A549 (cell line): ENCODE measurements at regions not wholly inside any gene's neighbourhood (a gene's known extent, or its start where the extent isn't known, plus 50 kb on each side); places are given as distances from the start of the nearest gene placed in this dataset.

ENCODE experiments used
- ATAC-seq, 2 experiments: fragments of 200-7000 bp in 1 of 2; fragments of >200 bp in 1 of 2; cut with Nextera tagmentation in 1 of 2; cut with Tn5 transposase in 1 of 2; 3 replicates each; pipeline versions ENCODE4 v1.8.0 to v1.9.1; 2018 to 2020; ENCODE audit warnings: mild to moderate bottlenecking in 1 of 2, moderate library complexity in 1 of 2
- CTCF ChIA-PET: fragments of 300-600 bp; sonication (Branson Sonifier 250); formaldehyde crosslinking; extraction: SDS; loops from one replicate; lab custom pipeline; 2021; ENCODE audit warnings: antibody characterized with exemption, inconsistent platforms; lab: Yijun Ruan, JAX
- POLR2A ChIA-PET: fragments of 350-600 bp; formaldehyde crosslinking; extraction: SDS; loops from one replicate; lab custom pipeline; 2021; ENCODE audit warnings: antibody characterized with exemption, inconsistent platforms; lab: Yijun Ruan, JAX
- DNase-seq, 2 experiments: peaks; one replicate each; pipeline versions ENCODE4 v3.0.0 to v3.0.0-alpha.2; 2011 to 2016; ENCODE audit warnings: low read depth in 1 of 2, low spot score in 1 of 2
- FAIRE-seq: peaks from 2 replicates; lab custom pipeline; 2011; peaks lifted over from hg19 to GRCh38; lab: Jason Lieb, UNC
- H3K27ac ChIP-seq, 2 experiments: fragments of >200 bp; sonication (Bioruptor Twin); formaldehyde crosslinking; 3 replicates each; pipeline ENCODE4 v1.5.1; 2016 to 2017
- H3K4me1 ChIP-seq: fragments of >200 bp; sonication (Bioruptor Twin); formaldehyde crosslinking; 3 replicates; pipeline ENCODE4 v1.6.1; 2016
- H3K4me2 ChIP-seq: fragments of >200 bp; sonication (Bioruptor Twin); formaldehyde crosslinking; 3 replicates; pipeline ENCODE4 v1.6.1; 2016
- H3K4me3 ChIP-seq: fragments of >200 bp; sonication (Bioruptor Twin); formaldehyde crosslinking; 3 replicates; pipeline ENCODE4 v1.5.1; 2016
- H3K9me3 ChIP-seq: fragments of >200 bp; sonication (Bioruptor Twin); formaldehyde crosslinking; 3 replicates; pipeline ENCODE4 v1.6.1; 2016
- ATOH8 ChIP-seq: fragments of 250-450 bp; sonication (Bioruptor Pico); IDR thresholded peaks from 2 replicates; pipeline ENCODE4 v1.5.0; 2020; ENCODE audit warnings: low read depth, mild to moderate bottlenecking, moderate library complexity
- BHLHE40 ChIP-seq: IDR thresholded peaks from 2 replicates; pipeline ENCODE4 v1.6.1; 2012; ENCODE audit warnings: low read depth, low read length, inconsistent platforms
- CHD4 ChIP-seq: fragments of 200-600 bp; sonication (generic); IDR thresholded peaks from 2 replicates; pipeline ENCODE4 v1.6.1; 2016; ENCODE audit warnings: antibody characterized with exemption, mild to moderate bottlenecking, borderline replicate concordance
- EHMT2 ChIP-seq: fragments of 200-600 bp; sonication (generic); IDR thresholded peaks from 2 replicates; pipeline ENCODE4 v1.6.1; 2016; ENCODE audit warnings: antibody characterized with exemption, low read depth, mild to moderate bottlenecking, moderate library complexity
- EP300 ChIP-seq, 2 experiments: fragments of >200 bp; sonication (Bioruptor Twin); formaldehyde crosslinking; IDR thresholded peaks; 2 replicates in 1 of 2; 3 replicates in 1 of 2; pipeline ENCODE4 v1.6.1; 2016 to 2017
- FOSB ChIP-seq: fragments of 250-450 bp; sonication (Bioruptor Pico); IDR thresholded peaks from 2 replicates; pipeline ENCODE4 v1.5.0; 2020; ENCODE audit warnings: mild to moderate bottlenecking, moderate library complexity
- HES2 ChIP-seq: fragments of >200 bp; sonication (Bioruptor Twin); formaldehyde crosslinking; IDR thresholded peaks from 2 replicates; pipeline ENCODE4 v1.6.1; 2016
- HOXB13 ChIP-seq: fragments of 250-450 bp; sonication (Bioruptor Pico); IDR thresholded peaks from 2 replicates; pipeline ENCODE4 v1.5.0; 2020; ENCODE audit warnings: low read depth, mild to moderate bottlenecking, moderate library complexity
- JUN ChIP-seq, 2 experiments: fragments of >200 bp; sonication (Bioruptor Twin); formaldehyde crosslinking; IDR thresholded peaks; 2 replicates in 1 of 2; 3 replicates in 1 of 2; pipeline ENCODE4 v1.6.1; 2016 to 2017
- JUNB ChIP-seq: fragments of >200 bp; sonication (Bioruptor Twin); formaldehyde crosslinking; IDR thresholded peaks from 2 replicates; pipeline ENCODE4 v1.6.1; 2016
- KDM1A ChIP-seq: fragments of 200-600 bp; sonication (generic); IDR thresholded peaks from 2 replicates; pipeline ENCODE4 v1.6.1; 2016; ENCODE audit warnings: low read depth, mild to moderate bottlenecking
- KDM5A ChIP-seq: fragments of 200-600 bp; sonication (generic); IDR thresholded peaks from 2 replicates; pipeline ENCODE4 v1.6.1; 2016; ENCODE audit warnings: antibody characterized with exemption, mild to moderate bottlenecking
- MAZ ChIP-seq: fragments of 150-350 bp; IDR thresholded peaks from 2 replicates; pipeline ENCODE4 v1.6.1; 2014; ENCODE audit warnings: antibody characterized with exemption, low read depth, low read length, borderline replicate concordance
- MYC ChIP-seq: IDR thresholded peaks from 2 replicates; pipeline ENCODE4 v1.6.1; 2012; ENCODE audit warnings: mild to moderate bottlenecking, inconsistent platforms, low read length, improper control_type of control experiment, borderline replicate concordance
- NFE2L2 ChIP-seq: fragments of 150-350 bp; conservative IDR thresholded peaks from 2 replicates; pipeline ENCODE4 v1.6.1; 2014; ENCODE audit warnings: low read length
- POLR2A ChIP-seq: IDR thresholded peaks from 2 replicates; pipeline ENCODE4 v1.6.1; 2012; ENCODE audit warnings: mild to moderate bottlenecking, low read length
- POLR2AphosphoS2 ChIP-seq: conservative IDR thresholded peaks from 2 replicates; pipeline ENCODE4 v1.6.1; 2012; ENCODE audit warnings: low read length, improper control_type of control experiment, inconsistent platforms
- RAD21 ChIP-seq, 2 experiments: fragments of >200 bp in 1 of 2; sonication (Bioruptor Twin) in 1 of 2; formaldehyde crosslinking in 1 of 2; IDR thresholded peaks in 1 of 2; conservative IDR thresholded peaks in 1 of 2; 2 replicates in 1 of 2; 3 replicates in 1 of 2; pipeline ENCODE4 v1.6.1; 2012 to 2018; ENCODE audit warnings: inconsistent platforms in 1 of 2
- RCOR1 ChIP-seq: fragments of 150-350 bp; IDR thresholded peaks from 2 replicates; pipeline ENCODE4 v1.6.1; 2014; ENCODE audit warnings: antibody characterized with exemption, low read length, low read depth
- RNF2 ChIP-seq: fragments of 200-600 bp; sonication (generic); IDR thresholded peaks from 2 replicates; pipeline ENCODE4 v1.6.1; 2016; ENCODE audit warnings: low read depth, mild to moderate bottlenecking, antibody characterized with exemption, moderate library complexity, borderline replicate concordance
- TFCP2L1 ChIP-seq: fragments of 250-450 bp; sonication (Bioruptor Pico); IDR thresholded peaks from 2 replicates; pipeline ENCODE4 v1.5.0; 2021; ENCODE audit warnings: mild to moderate bottlenecking
- WGBS: methylation state at CpG from one replicate; pipeline ENCODE4 v1.1.6; 2017; ENCODE audit errors: missing lambda C conversion rate; 5-methylcytosine and 5-hydroxymethylcytosine counted together
- TF ChIP-seq, protein P1 (sequence below): IDR thresholded peaks from 2 replicates; pipeline ENCODE4 v1.6.1; 2012
- TF ChIP-seq, protein P2 (sequence below): fragments of 150-350 bp; IDR thresholded peaks from 2 replicates; pipeline ENCODE4 v1.6.1; 2014; ENCODE audit warnings: low read depth, mild to moderate bottlenecking, low read length
- TF ChIP-seq, protein P3 (sequence below): fragments of 250-450 bp; sonication (Bioruptor Pico); IDR thresholded peaks from 2 replicates; pipeline ENCODE4 v1.5.0; 2021; ENCODE audit warnings: mild to moderate bottlenecking, moderate library complexity, borderline replicate concordance

- DNase-seq (peak; percentile 10 to 65), ATAC-seq (peak; percentile 43 to 56; a peak in 5 of 6 replicates), FAIRE-seq (no peak)
- CTCF ChIA-PET = interaction anchor here (0.6 kb wide), 1 partner anchor 155 kb away, joined by 3 read pairs; no protein-coding TSS in a partner anchor
- WGBS = 0% methylated on average over 6 of the region's 6 CpGs
- Histone ChIP-seq H3K27ac (no peak overlapping the region), H3K4me1 (no peaks in the 10 kb centered on the region), H3K4me2 (no peak overlapping the region), H3K9me3 (no peaks in the 10 kb centered on the region), H3K4me3 (no peak overlapping the region)
- no peak for TF ChIP-seq HOXB13 (CRISPR knock-in tag)
- TF ChIP-seq, protein P1, sequence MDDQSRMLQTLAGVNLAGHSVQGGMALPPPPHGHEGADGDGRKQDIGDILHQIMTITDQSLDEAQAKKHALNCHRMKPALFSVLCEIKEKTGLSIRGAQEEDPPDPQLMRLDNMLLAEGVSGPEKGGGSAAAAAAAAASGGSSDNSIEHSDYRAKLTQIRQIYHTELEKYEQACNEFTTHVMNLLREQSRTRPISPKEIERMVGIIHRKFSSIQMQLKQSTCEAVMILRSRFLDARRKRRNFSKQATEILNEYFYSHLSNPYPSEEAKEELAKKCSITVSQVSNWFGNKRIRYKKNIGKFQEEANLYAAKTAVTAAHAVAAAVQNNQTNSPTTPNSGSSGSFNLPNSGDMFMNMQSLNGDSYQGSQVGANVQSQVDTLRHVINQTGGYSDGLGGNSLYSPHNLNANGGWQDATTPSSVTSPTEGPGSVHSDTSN = no peak
- no peak for TF ChIP-seq EHMT2
- no peak for TF ChIP-seq FOSB (CRISPR knock-in tag)
- TF ChIP-seq RCOR1 = no peak
- TF ChIP-seq MAZ = no peak
- no peak for TF ChIP-seq KDM5A
- TF ChIP-seq NFE2L2 = no peak
- no peak for TF ChIP-seq JUNB
- no peak for TF ChIP-seq CHD4
- no peak for TF ChIP-seq TFCP2L1
- TF ChIP-seq KDM1A = no peak
- no peak for TF ChIP-seq POLR2A
- TF ChIP-seq RAD21 (conservative IDR thresholded peaks at IDR 0.05 in 1 of 2, IDR thresholded peaks at IDR 0.05 in 1 of 2) = no peak
- TF ChIP-seq RNF2 = no peak
- no peak for TF ChIP-seq HES2
- TF ChIP-seq EP300 (IDR thresholded peaks at IDR 0.05) = no peak
- no peak for TF ChIP-seq POLR2AphosphoS2
- TF ChIP-seq, protein P2, sequence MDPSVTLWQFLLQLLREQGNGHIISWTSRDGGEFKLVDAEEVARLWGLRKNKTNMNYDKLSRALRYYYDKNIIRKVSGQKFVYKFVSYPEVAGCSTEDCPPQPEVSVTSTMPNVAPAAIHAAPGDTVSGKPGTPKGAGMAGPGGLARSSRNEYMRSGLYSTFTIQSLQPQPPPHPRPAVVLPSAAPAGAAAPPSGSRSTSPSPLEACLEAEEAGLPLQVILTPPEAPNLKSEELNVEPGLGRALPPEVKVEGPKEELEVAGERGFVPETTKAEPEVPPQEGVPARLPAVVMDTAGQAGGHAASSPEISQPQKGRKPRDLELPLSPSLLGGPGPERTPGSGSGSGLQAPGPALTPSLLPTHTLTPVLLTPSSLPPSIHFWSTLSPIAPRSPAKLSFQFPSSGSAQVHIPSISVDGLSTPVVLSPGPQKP = no peak
- TF ChIP-seq MYC = no peak
- POLR2A ChIA-PET = no interaction called here
Measured at GRCh38 chr2:16425462-16426336, 239.9 kb downstream of the CYRIA start.

GRCh38 chr2:16420421-16420820 lies 245.2 kb downstream of the CYRIA start:
- POLR2A ChIA-PET = no interaction called here
- no peaks in the 10 kb centered on the region for H3K9me3 ChIP-seq
- H3K4me2 ChIP-seq = no peak overlapping the region
- CTCF ChIA-PET = no interaction called here
- no peak overlapping the region for H3K4me3 ChIP-seq
- no peak for FAIRE-seq
- no peak for DNase-seq
- 3% methylated on average over 1 of the region's 1 CpG for WGBS
- TF ChIP-seq KDM5A (no peak), EHMT2 (no peak), JUN (IDR thresholded peaks at IDR 0.05) (no peak), JUNB (no peak), RCOR1 (no peak), BHLHE40 (no peak), POLR2A (no peak), ATOH8 (no peak), CHD4 (no peak)
- TF ChIP-seq, protein P2 = no peak
- TF ChIP-seq, protein P3, sequence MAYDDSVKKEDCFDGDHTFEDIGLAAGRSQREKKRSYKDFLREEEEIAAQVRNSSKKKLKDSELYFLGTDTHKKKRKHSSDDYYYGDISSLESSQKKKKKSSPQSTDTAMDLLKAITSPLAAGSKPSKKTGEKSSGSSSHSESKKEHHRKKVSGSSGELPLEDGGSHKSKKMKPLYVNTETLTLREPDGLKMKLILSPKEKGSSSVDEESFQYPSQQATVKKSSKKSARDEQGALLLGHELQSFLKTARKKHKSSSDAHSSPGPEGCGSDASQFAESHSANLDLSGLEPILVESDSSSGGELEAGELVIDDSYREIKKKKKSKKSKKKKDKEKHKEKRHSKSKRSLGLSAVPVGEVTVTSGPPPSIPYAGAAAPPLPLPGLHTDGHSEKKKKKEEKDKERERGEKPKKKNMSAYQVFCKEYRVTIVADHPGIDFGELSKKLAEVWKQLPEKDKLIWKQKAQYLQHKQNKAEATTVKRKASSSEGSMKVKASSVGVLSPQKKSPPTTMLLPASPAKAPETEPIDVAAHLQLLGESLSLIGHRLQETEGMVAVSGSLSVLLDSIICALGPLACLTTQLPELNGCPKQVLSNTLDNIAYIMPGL = no peak
- H3K27ac ChIP-seq = no peak overlapping the region
- ATAC-seq = no peak
- H3K4me1 ChIP-seq = no peaks in the 10 kb centered on the region
